Sigmoid colon (tissue), 6 donors: ENCODE measurements at regions not wholly inside any gene's neighbourhood (a gene's known extent, or its start where the extent isn't known, plus 50 kb on each side); places are given as distances from the start of the nearest gene placed in this dataset.
"Not testable (repeated sequence)": the region's sequence is repeated elsewhere in the genome, so short reads cannot be mapped to it uniquely, and the experiment has no call there.

Experiments used
- DNase-seq: peaks from one replicate; pipeline ENCODE4 v3.0.0-alpha.2; 2019
- H3K27ac ChIP-seq, 4 donors: fragments of 200-600 bp; sonication (generic); one replicate each; pipeline ENCODE4 v1.5.1; 2016 to 2019; ENCODE audit warnings: mild to moderate bottlenecking in 1 of 4
- H3K27me3 ChIP-seq, 3 donors: fragments of 200-600 bp; sonication (generic); one replicate each; pipeline ENCODE4 v1.5.1; 2019; ENCODE audit warnings: mild to moderate bottlenecking in 1 of 3
- H3K36me3 ChIP-seq, 4 donors: fragments of 200-600 bp; sonication (generic); one replicate each; pipeline ENCODE4 v1.5.1; 2016 to 2019
- H3K4me1 ChIP-seq, 4 donors: fragments of 200-600 bp; sonication (generic); one replicate each; pipeline ENCODE4 v1.5.1; 2017 to 2019
- H3K4me3 ChIP-seq, 4 donors: fragments of 200-600 bp; sonication (generic); one replicate each; pipeline ENCODE4 v1.5.1; 2017 to 2019; ENCODE audit warnings: mild to moderate bottlenecking in 2 of 4, moderate library complexity in 1 of 4
- H3K9me3 ChIP-seq, 4 donors: fragments of 200-600 bp in 3 of 4; sonication (generic) in 3 of 4; one replicate each; pipeline versions ENCODE4 v1.5.1 to v1.6.1; 2013 to 2019
- EP300 ChIP-seq, 4 donors: sonication (generic); formaldehyde crosslinking; IDR thresholded peaks; one replicate each; pipeline ENCODE4 v1.6.1; 2017; ENCODE audit warnings: antibody characterized with exemption in 4 of 4
- POLR2A ChIP-seq, 2 donors: fragments of 450-650 bp; IDR thresholded peaks; one replicate each; pipeline ENCODE4 v1.6.1; 2016; ENCODE audit warnings: antibody characterized with exemption in 2 of 2, mild to moderate bottlenecking in 2 of 2, moderate library complexity in 2 of 2
- POLR2AphosphoS5 ChIP-seq, 4 donors: sonication (generic); formaldehyde crosslinking; IDR thresholded peaks; one replicate each; pipeline ENCODE4 v1.6.1; 2017; ENCODE audit warnings: antibody characterized with exemption in 4 of 4
- WGBS, 2 donors: extraction: QIAGEN DNeasy Blood & Tissue Kit; methylation state at CpG; one replicate each; pipeline ENCODE4 v1.1.7; 2013; 5-methylcytosine and 5-hydroxymethylcytosine counted together
- intact Hi-C: fragments of 100-400 bp; cut with DNase I; formaldehyde crosslinking; loops from one replicate; pipeline ENCODE4 v1.15.1; 2023
- TF ChIP-seq, protein P1 (sequence below), 4 experiments: fragments of 450-650 bp in 3 of 4; fragments of 200-600 bp in 1 of 4; IDR thresholded peaks; one replicate each; pipeline ENCODE4 v1.5.1; 2016 to 2019; ENCODE audit warnings: antibody characterized with exemption in 4 of 4, mild to moderate bottlenecking in 3 of 4, moderate library complexity in 2 of 4
- donor health status: healthy with polysubstance abuse.
- donor health status: healthy.

DNA sequence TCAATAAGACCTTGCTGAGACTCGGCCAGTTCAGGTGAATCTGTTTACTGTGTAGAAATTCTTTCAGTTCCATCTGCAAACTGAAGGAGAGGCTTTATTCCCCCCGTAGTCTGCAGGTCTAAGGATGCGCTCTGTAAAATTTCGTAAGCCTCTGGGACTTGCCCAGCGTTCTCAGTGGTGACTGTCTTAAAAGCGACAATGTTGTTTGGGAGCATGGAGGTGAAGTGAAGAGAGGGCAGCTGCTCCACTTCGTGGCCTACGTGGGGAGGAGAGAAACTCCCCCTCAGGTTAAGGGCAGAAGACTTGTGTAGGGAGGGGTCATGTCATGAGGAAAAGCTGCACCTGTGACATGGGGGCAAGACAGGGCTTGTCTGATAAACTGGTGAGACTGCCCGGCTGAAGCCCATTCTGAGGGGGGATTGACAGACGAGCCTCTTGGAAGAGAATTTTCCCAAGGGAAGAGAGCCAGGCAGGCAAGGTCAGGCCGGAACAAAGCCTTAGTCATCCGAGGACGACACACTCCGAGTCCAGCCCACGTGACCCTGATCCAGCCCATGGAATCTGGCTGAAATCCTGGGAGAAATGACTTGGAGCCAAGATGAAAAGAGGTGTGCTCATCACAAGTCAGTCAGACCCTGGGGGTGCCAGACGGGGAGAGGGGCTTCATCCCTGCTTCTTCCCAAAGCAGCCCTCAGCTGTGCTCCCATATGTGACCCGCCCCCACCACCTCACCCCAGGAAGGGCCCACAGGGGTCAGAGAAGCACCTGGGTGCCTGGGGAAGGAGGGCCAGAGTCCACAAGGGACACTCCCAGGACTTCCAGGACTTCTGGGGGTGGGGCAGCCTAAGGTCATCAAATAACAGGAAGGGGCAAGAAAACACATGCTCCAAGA lies 88.5 kb upstream of the SH3BP4 start:
- no peak for TF ChIP-seq POLR2A (IDR thresholded peaks at IDR 0.05)
- TF ChIP-seq POLR2AphosphoS5 (IDR thresholded peaks at IDR 0.05) = no peak
- no peak for TF ChIP-seq EP300 (IDR thresholded peaks at IDR 0.05)
- Histone ChIP-seq H3K4me3 (no peak overlapping the region), H3K27me3 (no peaks in the 10 kb centered on the region), H3K36me3 (no peaks in the 10 kb centered on the region), H3K27ac (no peak overlapping the region), H3K4me1 (peaks cover 0 to 7% (median 4%) of the 10 kb centered on the region in 4 donors), H3K9me3 (no peaks in the 10 kb centered on the region)
- WGBS, 2 donors = 80 to 82% methylated on average over 17 of the region's 17 CpGs
- DNase-seq = peak; percentile 70
- intact Hi-C loops = no loop called here

DNA sequence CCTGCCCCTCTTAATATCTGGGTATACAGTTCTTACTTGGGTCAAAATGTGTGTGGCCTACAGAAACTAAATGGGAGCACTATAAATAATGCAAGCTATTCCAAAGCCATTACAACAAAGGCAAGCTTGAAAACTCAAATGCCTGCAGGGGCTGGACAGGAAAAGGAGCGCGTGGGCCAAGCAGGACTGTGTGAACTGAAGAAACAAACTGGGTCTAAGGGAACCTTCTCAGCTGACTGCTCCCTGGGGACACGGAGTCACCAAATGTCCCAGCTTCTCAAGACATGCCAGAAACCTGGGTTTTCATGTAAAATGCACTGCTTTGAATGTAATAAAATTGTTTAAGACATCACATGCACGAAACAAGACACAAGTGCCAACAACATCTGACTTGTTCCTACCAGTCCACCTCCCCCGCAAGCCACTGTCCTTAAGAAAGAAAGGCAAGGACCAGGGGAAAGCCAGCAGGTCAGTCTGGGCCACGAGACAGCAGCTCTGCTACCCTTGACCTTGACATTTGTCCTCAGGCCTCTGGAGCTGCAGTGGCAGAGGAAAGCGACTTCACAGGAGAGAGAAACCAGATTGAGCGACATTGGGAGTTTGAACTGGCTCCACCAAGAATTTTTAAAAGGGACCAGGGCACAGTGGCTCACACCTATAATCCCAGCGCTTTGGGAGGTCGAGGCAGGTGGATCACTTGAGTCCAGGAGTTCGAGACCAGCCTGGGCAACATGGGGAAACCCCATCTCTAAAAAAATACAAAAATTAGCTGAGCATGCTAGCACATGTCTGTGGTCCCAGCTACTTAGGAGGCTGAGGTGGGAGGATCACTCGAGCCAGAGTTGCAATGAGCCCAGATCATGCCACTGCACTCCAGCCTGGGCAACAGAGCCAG lies 89.7 kb upstream of the SH3BP4 start:
- Histone ChIP-seq H3K4me1 (peaks cover 0 to 7% (median 4%) of the 10 kb centered on the region in 4 donors), H3K27me3 (no peaks in the 10 kb centered on the region), H3K9me3 (no peaks in the 10 kb centered on the region), H3K4me3 (no peak overlapping the region), H3K36me3 (no peaks in the 10 kb centered on the region), H3K27ac (no peak overlapping the region)
- TF ChIP-seq EP300 (IDR thresholded peaks at IDR 0.05) (no peak), POLR2AphosphoS5 (IDR thresholded peaks at IDR 0.05) (no peak), POLR2A (IDR thresholded peaks at IDR 0.05) (no peak)
- TF ChIP-seq, protein P1, sequence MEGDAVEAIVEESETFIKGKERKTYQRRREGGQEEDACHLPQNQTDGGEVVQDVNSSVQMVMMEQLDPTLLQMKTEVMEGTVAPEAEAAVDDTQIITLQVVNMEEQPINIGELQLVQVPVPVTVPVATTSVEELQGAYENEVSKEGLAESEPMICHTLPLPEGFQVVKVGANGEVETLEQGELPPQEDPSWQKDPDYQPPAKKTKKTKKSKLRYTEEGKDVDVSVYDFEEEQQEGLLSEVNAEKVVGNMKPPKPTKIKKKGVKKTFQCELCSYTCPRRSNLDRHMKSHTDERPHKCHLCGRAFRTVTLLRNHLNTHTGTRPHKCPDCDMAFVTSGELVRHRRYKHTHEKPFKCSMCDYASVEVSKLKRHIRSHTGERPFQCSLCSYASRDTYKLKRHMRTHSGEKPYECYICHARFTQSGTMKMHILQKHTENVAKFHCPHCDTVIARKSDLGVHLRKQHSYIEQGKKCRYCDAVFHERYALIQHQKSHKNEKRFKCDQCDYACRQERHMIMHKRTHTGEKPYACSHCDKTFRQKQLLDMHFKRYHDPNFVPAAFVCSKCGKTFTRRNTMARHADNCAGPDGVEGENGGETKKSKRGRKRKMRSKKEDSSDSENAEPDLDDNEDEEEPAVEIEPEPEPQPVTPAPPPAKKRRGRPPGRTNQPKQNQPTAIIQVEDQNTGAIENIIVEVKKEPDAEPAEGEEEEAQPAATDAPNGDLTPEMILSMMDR (IDR thresholded peaks at IDR 0.05) = no peak
- no peak for DNase-seq
- intact Hi-C loops = no loop called here
- WGBS, 2 donors = 85 to 88% methylated on average over 12 of the region's 12 CpGs

DNA sequence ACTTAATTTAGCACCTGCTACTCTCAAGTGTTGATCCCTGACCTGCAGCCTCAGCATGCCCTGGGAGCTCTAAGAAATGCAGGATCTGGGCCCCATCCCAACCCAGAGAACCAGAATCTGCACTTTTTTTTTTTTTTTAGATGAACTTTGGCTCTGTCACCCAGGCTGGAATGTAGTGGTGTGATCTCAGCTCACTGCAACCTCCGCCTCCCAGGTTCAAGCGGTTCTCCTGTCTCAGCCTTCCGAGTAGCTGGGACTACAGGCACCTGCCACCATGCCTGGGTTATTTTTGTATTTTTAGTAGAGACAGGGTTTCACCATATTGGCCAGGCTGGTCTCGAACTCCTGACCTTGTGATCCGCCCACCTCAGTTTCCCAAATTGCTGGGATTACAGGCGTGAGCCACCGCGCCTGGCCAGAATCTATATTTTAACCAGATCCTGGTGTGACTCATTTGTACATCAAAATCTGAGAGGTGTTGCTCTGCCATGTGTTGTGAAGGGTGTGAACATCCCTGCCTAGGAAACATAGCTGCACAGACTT lies 92.4 kb upstream of the SH3BP4 start:
- DNase-seq, H3K9me3 ChIP-seq, H3K36me3 ChIP-seq, H3K27me3 ChIP-seq, H3K4me1 ChIP-seq, H3K27ac ChIP-seq, H3K4me3 ChIP-seq, intact Hi-C loops: not testable (repeated sequence)
- WGBS, 2 donors = 94% methylated on average over 8 of the region's 8 CpGs

DNA sequence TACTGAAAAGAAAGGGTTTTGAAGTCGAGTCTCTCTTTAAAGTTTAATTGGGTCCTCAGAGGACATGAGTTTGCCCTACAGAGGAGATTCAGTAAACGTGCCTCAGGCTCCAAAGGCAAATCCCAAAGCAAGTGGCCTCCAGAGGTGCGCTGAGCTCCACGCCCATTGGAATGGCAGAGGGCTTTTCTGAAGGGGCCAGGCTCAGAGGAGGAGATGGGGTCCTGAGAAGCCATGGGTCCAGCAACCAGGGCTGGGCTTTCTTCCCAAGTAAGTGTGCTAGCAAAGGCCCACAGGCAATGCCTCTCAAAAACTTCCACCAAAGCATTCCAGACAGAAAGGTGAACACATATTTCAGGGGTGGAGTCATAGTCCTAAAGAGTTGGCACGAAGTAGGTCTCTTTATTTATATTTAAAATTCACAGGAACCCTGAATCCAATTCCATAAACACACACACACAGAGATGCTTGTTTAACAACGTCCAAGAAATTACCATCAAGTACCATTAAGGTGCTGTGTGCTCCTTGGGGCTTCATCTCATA lies 93.0 kb upstream of the SH3BP4 start:
- intact Hi-C loops = no loop called here
- Histone ChIP-seq H3K4me3 (no peak overlapping the region), H3K4me1 (peaks cover 0 to 7% (median 4%) of the 10 kb centered on the region in 4 donors), H3K9me3 (no peaks in the 10 kb centered on the region), H3K27ac (no peak overlapping the region), H3K27me3 (no peaks in the 10 kb centered on the region), H3K36me3 (no peaks in the 10 kb centered on the region)
- DNase-seq = no peak
- WGBS, 2 donors = 78 to 80% methylated on average over 6 of the region's 6 CpGs
- TF ChIP-seq, protein P1 (IDR thresholded peaks at IDR 0.05) = no peak
- TF ChIP-seq POLR2A (IDR thresholded peaks at IDR 0.05) (no peak), POLR2AphosphoS5 (IDR thresholded peaks at IDR 0.05) (no peak), EP300 (IDR thresholded peaks at IDR 0.05) (no peak)

DNA sequence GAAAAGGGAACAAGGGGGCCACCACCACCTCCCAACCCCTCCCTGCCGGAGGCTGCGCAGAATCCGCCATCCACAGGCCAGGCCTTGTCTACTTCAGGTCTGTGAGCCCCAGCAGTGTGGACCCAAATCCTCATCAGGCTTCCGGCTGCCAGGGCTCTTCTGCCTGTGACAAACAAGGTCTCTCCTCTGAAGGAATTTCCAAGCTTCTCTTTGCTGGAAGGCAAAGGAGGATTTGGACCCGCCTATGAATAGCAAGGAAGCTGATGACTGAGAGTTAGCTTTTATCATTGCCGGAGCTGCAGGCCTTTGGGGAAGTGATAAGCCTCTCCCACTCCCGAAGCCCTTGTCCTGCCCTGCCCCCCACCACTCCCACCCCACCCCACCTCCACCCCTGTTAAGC lies 93.7 kb upstream of the SH3BP4 start:
- 94% methylated on average over 7 of the region's 7 CpGs for WGBS, 2 donors
- intact Hi-C loops = no loop called here
- H3K27ac ChIP-seq = no peak overlapping the region
- H3K27me3 ChIP-seq = no peaks in the 10 kb centered on the region
- H3K36me3 ChIP-seq = no peaks in the 10 kb centered on the region
- H3K9me3 ChIP-seq = no peaks in the 10 kb centered on the region
- no peak for DNase-seq
- peaks cover 0 to 7% (median under 1%) of the 10 kb centered on the region in 4 donors for H3K4me1 ChIP-seq
- no peak for TF ChIP-seq POLR2AphosphoS5 (IDR thresholded peaks at IDR 0.05)
- TF ChIP-seq EP300 (IDR thresholded peaks at IDR 0.05) = no peak
- no peak for TF ChIP-seq POLR2A (IDR thresholded peaks at IDR 0.05)
- TF ChIP-seq, protein P1 (IDR thresholded peaks at IDR 0.05) = no peak
- H3K4me3 ChIP-seq = no peak overlapping the region
